ENCODE measurements at regions not wholly inside any gene's neighbourhood (a gene's known extent, or its start where the extent isn't known, plus 50 kb on each side); places are given as distances from the start of the nearest gene placed in this dataset.
A peak's percentile ranks its signal among the peaks of the same experiment; 100 is the strongest.

GRCh38 chr14:71589609-71590008, 342.6 kb upstream of the RGS6 start:
- CTCF ChIA-PET, result interaction anchor here (0.7 to 1.0 kb wide), 2 partner anchors 10 to 13 kb away, joined by 3 to 4 read pairs; no protein-coding TSS in a partner anchor
- H3K27ac Mint-ChIP-seq (ENCODE audit: low read depth, unreplicated experiment), result no peak overlapping the region
- intact Hi-C loops (cut with micrococcal nuclease), result no loop called here
- no peaks in the 10 kb centered on the region for H3K9me3 Mint-ChIP-seq (ENCODE audit: unreplicated experiment)
- TF ChIP-seq, protein P1, sequence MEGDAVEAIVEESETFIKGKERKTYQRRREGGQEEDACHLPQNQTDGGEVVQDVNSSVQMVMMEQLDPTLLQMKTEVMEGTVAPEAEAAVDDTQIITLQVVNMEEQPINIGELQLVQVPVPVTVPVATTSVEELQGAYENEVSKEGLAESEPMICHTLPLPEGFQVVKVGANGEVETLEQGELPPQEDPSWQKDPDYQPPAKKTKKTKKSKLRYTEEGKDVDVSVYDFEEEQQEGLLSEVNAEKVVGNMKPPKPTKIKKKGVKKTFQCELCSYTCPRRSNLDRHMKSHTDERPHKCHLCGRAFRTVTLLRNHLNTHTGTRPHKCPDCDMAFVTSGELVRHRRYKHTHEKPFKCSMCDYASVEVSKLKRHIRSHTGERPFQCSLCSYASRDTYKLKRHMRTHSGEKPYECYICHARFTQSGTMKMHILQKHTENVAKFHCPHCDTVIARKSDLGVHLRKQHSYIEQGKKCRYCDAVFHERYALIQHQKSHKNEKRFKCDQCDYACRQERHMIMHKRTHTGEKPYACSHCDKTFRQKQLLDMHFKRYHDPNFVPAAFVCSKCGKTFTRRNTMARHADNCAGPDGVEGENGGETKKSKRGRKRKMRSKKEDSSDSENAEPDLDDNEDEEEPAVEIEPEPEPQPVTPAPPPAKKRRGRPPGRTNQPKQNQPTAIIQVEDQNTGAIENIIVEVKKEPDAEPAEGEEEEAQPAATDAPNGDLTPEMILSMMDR (IDR thresholded peaks at IDR 0.05; ENCODE audit: unreplicated experiment), result no peak
- H3K36me3 Mint-ChIP-seq (ENCODE audit: insufficient read depth, unreplicated experiment), result no peaks in the 10 kb centered on the region
- peaks cover 20% of the 10 kb centered on the region for H3K4me1 Mint-ChIP-seq (ENCODE audit: insufficient read depth, unreplicated experiment)
- no TSS peak for BruUV-seq (replicated peaks)
- H3K4me3 Mint-ChIP-seq (ENCODE audit: unreplicated experiment), result no peak overlapping the region
- H3K27me3 Mint-ChIP-seq (ENCODE audit: insufficient read depth, unreplicated experiment), result no peaks in the 10 kb centered on the region
- POLR2A ChIA-PET, result interaction anchor here (0.6 kb wide), 1 partner anchor 103 kb away, joined by 3 read pairs; no protein-coding TSS in a partner anchor
- no peak for DNase-seq (ENCODE audit: unreplicated experiment)

DNA sequence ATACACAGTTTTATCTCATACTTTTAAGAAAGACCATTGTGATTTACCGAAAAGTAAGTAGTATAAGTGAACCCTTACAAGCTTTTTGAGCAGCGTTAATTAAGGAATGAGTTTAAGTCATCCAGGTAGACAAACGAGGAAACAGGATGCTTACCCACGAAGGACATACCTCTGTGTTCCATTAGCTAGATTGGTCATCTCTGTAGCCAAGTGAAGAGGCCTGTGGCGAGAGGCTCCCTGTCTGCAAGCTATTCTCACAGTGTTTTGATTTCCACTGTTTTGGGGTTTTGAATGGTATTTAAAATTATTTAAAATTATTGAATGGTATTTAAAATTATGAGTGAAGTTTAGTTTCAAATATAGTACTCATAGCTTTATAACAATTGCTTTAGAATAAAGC, 342.1 kb upstream of the RGS6 start:
- H3K36me3 Mint-ChIP-seq (ENCODE audit: insufficient read depth, unreplicated experiment), result no peaks in the 10 kb centered on the region
- H3K4me3 Mint-ChIP-seq (ENCODE audit: unreplicated experiment), result no peak overlapping the region
- H3K4me1 Mint-ChIP-seq (ENCODE audit: insufficient read depth, unreplicated experiment), result peaks cover 20% of the 10 kb centered on the region
- POLR2A ChIA-PET, result interaction anchor here (0.6 kb wide), 1 partner anchor 103 kb away, joined by 3 read pairs; no protein-coding TSS in a partner anchor
- no peaks in the 10 kb centered on the region for H3K9me3 Mint-ChIP-seq (ENCODE audit: unreplicated experiment)
- no peak for DNase-seq (ENCODE audit: unreplicated experiment)
- intact Hi-C loops (cut with micrococcal nuclease), result no loop called here
- CTCF ChIA-PET, result interaction anchor here (0.6 to 1.0 kb wide), 3 partner anchors 10 to 139 kb away, joined by 3 to 4 read pairs (median 3); no protein-coding TSS in a partner anchor
- no peak overlapping the region for H3K27ac Mint-ChIP-seq (ENCODE audit: low read depth, unreplicated experiment)
- TF ChIP-seq, protein P1 (IDR thresholded peaks at IDR 0.05; ENCODE audit: unreplicated experiment), result no peak
- H3K27me3 Mint-ChIP-seq (ENCODE audit: insufficient read depth, unreplicated experiment), result no peaks in the 10 kb centered on the region
- no TSS peak for BruUV-seq (replicated peaks)

DNA sequence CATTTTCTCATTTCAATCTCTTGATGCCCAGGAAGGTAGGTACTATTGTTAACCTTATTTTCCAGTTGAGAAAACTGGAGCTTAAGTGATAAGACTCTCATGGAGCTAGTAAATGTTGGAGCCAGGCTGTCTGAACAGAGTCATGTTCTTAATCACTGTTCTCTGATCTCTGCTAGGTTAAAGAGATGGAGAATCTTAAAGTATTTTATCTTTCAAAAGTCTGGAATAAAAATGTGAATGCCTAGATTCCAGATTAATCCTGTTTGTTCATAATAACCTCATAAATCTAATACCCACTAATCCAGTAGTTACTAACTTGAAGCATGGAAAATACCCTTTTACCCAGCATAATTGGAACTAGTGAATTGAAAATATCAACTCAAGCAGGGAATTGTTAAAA, 341.0 kb upstream of the RGS6 start:
- peaks cover 12% of the 10 kb centered on the region for H3K4me1 Mint-ChIP-seq (ENCODE audit: insufficient read depth, unreplicated experiment)
- H3K27me3 Mint-ChIP-seq (ENCODE audit: insufficient read depth, unreplicated experiment), result no peaks in the 10 kb centered on the region
- DNase-seq (ENCODE audit: unreplicated experiment), result no peak
- intact Hi-C loops (cut with micrococcal nuclease), result no loop called here
- no peaks in the 10 kb centered on the region for H3K9me3 Mint-ChIP-seq (ENCODE audit: unreplicated experiment)
- no peak overlapping the region for H3K27ac Mint-ChIP-seq (ENCODE audit: low read depth, unreplicated experiment)
- no TSS peak for BruUV-seq (replicated peaks)
- H3K36me3 Mint-ChIP-seq (ENCODE audit: insufficient read depth, unreplicated experiment), result no peaks in the 10 kb centered on the region
- no peak overlapping the region for H3K4me3 Mint-ChIP-seq (ENCODE audit: unreplicated experiment)
- ChIA-PET POLR2A (interaction anchor here (1.0 kb wide), 1 partner anchor 9 kb away, joined by 3 read pairs; no protein-coding TSS in a partner anchor), CTCF (interaction anchor here (0.5 to 1.3 kb wide), 4 partner anchors 8 to 79 kb away, joined by 3 to 5 read pairs (median 3); no protein-coding TSS in a partner anchor)
- TF ChIP-seq, protein P1 (IDR thresholded peaks at IDR 0.05; ENCODE audit: unreplicated experiment), result no peak

GRCh38 chr14:71591929-71592328, 340.3 kb upstream of the RGS6 start:
- H3K36me3 Mint-ChIP-seq (ENCODE audit: insufficient read depth, unreplicated experiment), result no peaks in the 10 kb centered on the region
- BruUV-seq (replicated peaks), result no TSS peak
- no peak overlapping the region for H3K4me3 Mint-ChIP-seq (ENCODE audit: unreplicated experiment)
- H3K27ac Mint-ChIP-seq (ENCODE audit: low read depth, unreplicated experiment), result peak overlapping the region; percentile 31
- intact Hi-C loops (cut with micrococcal nuclease), result no loop called here
- ChIA-PET POLR2A (interaction anchor here (0.6 to 1.3 kb wide), 3 partner anchors 37 to 61 kb away, joined by 3 to 4 read pairs (median 4); no protein-coding TSS in a partner anchor), CTCF (interaction anchor here (0.6 to 1.3 kb wide), 5 partner anchors 9 to 281 kb away, joined by 3 to 4 read pairs (median 3); no protein-coding TSS in a partner anchor)
- peak; percentile 55 for DNase-seq (ENCODE audit: unreplicated experiment)
- no peaks in the 10 kb centered on the region for H3K9me3 Mint-ChIP-seq (ENCODE audit: unreplicated experiment)
- peaks cover 8% of the 10 kb centered on the region for H3K4me1 Mint-ChIP-seq (ENCODE audit: insufficient read depth, unreplicated experiment)
- TF ChIP-seq, protein P1 (IDR thresholded peaks at IDR 0.05; ENCODE audit: unreplicated experiment), result no peak
- no peaks in the 10 kb centered on the region for H3K27me3 Mint-ChIP-seq (ENCODE audit: insufficient read depth, unreplicated experiment)

Data from MCF 10A (cell line).